K562 (cell line): ENCODE measurements at regions not wholly inside any gene's neighbourhood (a gene's known extent, or its start where the extent isn't known, plus 50 kb on each side); places are given as distances from the start of the nearest gene placed in this dataset.

ENCODE experiments used
- ATAC-seq: fragments of 200-7000 bp; cut with Tn5 transposase; 3 replicates; pipeline ENCODE4 v1.9.1; 2020; ENCODE audit warnings: moderate library complexity
- BruUV-seq: library from RNA; stranded (reverse); fragments of 400-500 nt; replicated peaks from 2 replicates; lab custom pipeline; 2021; lab: Mats Ljungman, UMichigan
- CTCF ChIA-PET: fragments of 300-600 bp; formaldehyde crosslinking; extraction: SDS; loops from one replicate; lab custom pipeline; 2021; ENCODE audit warnings: low intra/inter-chr PET ratio; lab: Yijun Ruan, JAX
- POLR2A ChIA-PET: fragments of 300-600, 350-650 bp; sonication (Branson Sonifier 250); formaldehyde crosslinking; extraction: SDS; loops from one replicate; lab custom pipeline; 2021; ENCODE audit warnings: antibody characterized with exemption, inconsistent platforms; lab: Yijun Ruan, JAX
- DNase-seq, 4 experiments: peaks; one replicate each; pipeline versions ENCODE4 v3.0.0 to v3.0.0-alpha.2; 2011 to 2018; ENCODE audit warnings: low spot score in 3 of 4, mixed read lengths in 3 of 4; ENCODE audit errors: extremely low read depth in 1 of 4
- FAIRE-seq: peaks from 2 replicates; lab custom pipeline; 2011; peaks lifted over from hg19 to GRCh38; lab: Jason Lieb, UNC
- H2AFZ ChIP-seq: 2 replicates; pipeline ENCODE4 v1.6.0; 2011; ENCODE audit warnings: low read depth, low read length, control low read depth, inconsistent platforms
- H3K27ac ChIP-seq: fragments of 200-600 bp; 3 replicates; pipeline ENCODE4 v1.8.0; 2011; ENCODE audit warnings: low read depth, mild to moderate bottlenecking, control low read depth, inconsistent platforms, low read length, moderate library complexity, mixed read lengths; ENCODE audit errors: extremely low read depth
- H3K27me3 ChIP-seq, 2 experiments: fragments of 300-600 bp in 1 of 2; 2 replicates in 1 of 2; 3 replicates in 1 of 2; pipeline versions ENCODE4 v1.6.0 to v1.8.0; 2011; ENCODE audit warnings: inconsistent platforms in 2 of 2, low read length in 2 of 2, mild to moderate bottlenecking in 1 of 2, mixed read lengths in 1 of 2, moderate library complexity in 1 of 2; ENCODE audit not compliant: control insufficient read depth in 2 of 2, insufficient read depth in 2 of 2
- H3K36me3 ChIP-seq: fragments of 300-600 bp; 3 replicates; pipeline ENCODE4 v1.8.0; 2011; ENCODE audit warnings: mild to moderate bottlenecking, low read length, inconsistent platforms; ENCODE audit not compliant: control insufficient read depth, insufficient read depth
- H3K4me1 ChIP-seq, 2 experiments: fragments of 200-600 bp in 1 of 2; replicated peaks in 1 of 2; 2 replicates in 1 of 2; 3 replicates in 1 of 2; pipeline versions ENCODE4 v1.5.1 to v1.8.0; 2011; ENCODE audit warnings: inconsistent platforms in 2 of 2, low read length in 2 of 2, mild to moderate bottlenecking in 1 of 2, mixed read lengths in 1 of 2, moderate library complexity in 1 of 2; ENCODE audit not compliant: control insufficient read depth in 2 of 2, insufficient read depth in 2 of 2
- H3K4me2 ChIP-seq: 2 replicates; pipeline ENCODE4 v1.6.1; 2011; ENCODE audit warnings: low read length, control low read depth, inconsistent platforms, mixed read lengths; ENCODE audit not compliant: insufficient read depth
- H3K4me3 ChIP-seq: fragments of 200-600 bp; sonication (generic), shearing (Covaris generic); 2 replicates; pipeline ENCODE4 v1.5.1; 2016; ENCODE audit warnings: control low read depth, inconsistent platforms
- H3K79me2 ChIP-seq: fragments of 200-600 bp; 3 replicates; pipeline ENCODE4 v1.8.0; 2011; ENCODE audit warnings: low read length, inconsistent platforms; ENCODE audit not compliant: control insufficient read depth, insufficient read depth
- H3K9ac ChIP-seq, 2 experiments: 2 replicates each; pipeline versions ENCODE4 v1.6.0 to v1.6.1; 2011; ENCODE audit warnings: low read depth in 2 of 2, low read length in 2 of 2, control low read depth in 1 of 2, inconsistent platforms in 1 of 2, mild to moderate bottlenecking in 1 of 2, mixed read lengths in 1 of 2; ENCODE audit not compliant: insufficient read depth in 1 of 2
- H3K9me1 ChIP-seq: one replicate; pipeline ENCODE4 v1.6.0; 2011; ENCODE audit warnings: inconsistent platforms, mild to moderate bottlenecking, low read length, moderate library complexity; ENCODE audit not compliant: control insufficient read depth, insufficient read depth
- H3K9me3 ChIP-seq: replicated peaks from 2 replicates; pipeline ENCODE4 v1.5.1; 2011; ENCODE audit warnings: low read depth, low read length, inconsistent platforms; ENCODE audit not compliant: control insufficient read depth, insufficient read depth
- H4K20me1 ChIP-seq: replicated peaks from 2 replicates; pipeline ENCODE4 v1.6.1; 2011; ENCODE audit warnings: low read length, inconsistent platforms, mixed read lengths; ENCODE audit not compliant: control insufficient read depth, insufficient read depth
- LCOR ChIP-seq: sonication (generic); formaldehyde crosslinking; IDR thresholded peaks from 2 replicates; pipeline ENCODE4 v1.8.0; 2022; ENCODE audit warnings: mild to moderate bottlenecking, missing genetic modification reagents
- NBN ChIP-seq: fragments of 450-650 bp; IDR thresholded peaks from 2 replicates; pipeline ENCODE4 v1.6.1; 2016; ENCODE audit warnings: low read depth, mild to moderate bottlenecking
- NFIX ChIP-seq: fragments of 250-450 bp; sonication (Bioruptor Pico); IDR thresholded peaks from 2 replicates; pipeline ENCODE4 v1.4.0; 2020; ENCODE audit warnings: low read depth, mild to moderate bottlenecking, moderate library complexity
- PHF8 ChIP-seq: fragments of 200-600 bp; sonication (generic); IDR thresholded peaks from 2 replicates; pipeline ENCODE4 v1.6.1; 2012; ENCODE audit warnings: mixed run types, mild to moderate bottlenecking, inconsistent platforms, low read length, moderate library complexity, borderline replicate concordance
- POLR2AphosphoS5 ChIP-seq: IDR thresholded peaks from 2 replicates; pipeline ENCODE4 v1.6.1; 2011; ENCODE audit warnings: mild to moderate bottlenecking, low read depth, low read length, moderate library complexity; ENCODE audit not compliant: control insufficient read depth, insufficient read depth
- SMAD3 ChIP-seq: fragments of 450-650 bp; formaldehyde crosslinking; conservative IDR thresholded peaks from 2 replicates; pipeline ENCODE4 v1.4.0; 2020; ENCODE audit warnings: mild to moderate bottlenecking
- ZBTB1 ChIP-seq: sonication (generic); formaldehyde crosslinking; IDR thresholded peaks from 2 replicates; pipeline ENCODE4 v1.8.1; 2023; ENCODE audit warnings: missing genetic modification reagents, low read depth, mild to moderate bottlenecking, borderline replicate concordance
- ZNF445 ChIP-seq: fragments of 250-450 bp; sonication (Bioruptor Pico); IDR thresholded peaks from 2 replicates; pipeline ENCODE4 v1.4.0; 2020; ENCODE audit warnings: low read depth, mild to moderate bottlenecking, moderate library complexity
- ZNF707 ChIP-seq: fragments of 250-450 bp; sonication (Bioruptor Pico); conservative IDR thresholded peaks from 2 replicates; pipeline ENCODE4 v1.8.0; 2022; ENCODE audit warnings: inconsistent platforms, mild to moderate bottlenecking, moderate library complexity
- WGBS: fragments of 100-300 bp; shearing (Covaris generic); methylation state at CpG from one replicate; pipeline ENCODE4 v1.1.6; 2016; ENCODE audit warnings: low coverage, mixed read lengths; ENCODE audit not compliant: insufficient coverage; ENCODE audit errors: missing lambda C conversion rate; 5-methylcytosine and 5-hydroxymethylcytosine counted together
- in situ Hi-C: fragments of 300-500 bp; cut with MboI; formaldehyde crosslinking; loops from 4 replicates; pipeline ENCODE4 v1.15.0; 2018; ENCODE audit warnings: inconsistent platforms, mixed read lengths
- intact Hi-C: fragments of 100-400 bp; cut with micrococcal nuclease; formaldehyde crosslinking; loops from 2 replicates; pipeline ENCODE4 v1.14.2; 2022
- TF ChIP-seq, protein P1 (sequence below): fragments of 250-450 bp; sonication (Bioruptor Pico); IDR thresholded peaks from 2 replicates; pipeline ENCODE4 v1.5.0; 2020; ENCODE audit warnings: mild to moderate bottlenecking
- TF ChIP-seq, protein P2 (sequence below): fragments of 200-600 bp; sonication (generic); IDR thresholded peaks from one replicate; pipeline ENCODE4 v1.6.1; 2012; ENCODE audit warnings: mild to moderate bottlenecking, low read depth, low read length, inconsistent platforms

DNA sequence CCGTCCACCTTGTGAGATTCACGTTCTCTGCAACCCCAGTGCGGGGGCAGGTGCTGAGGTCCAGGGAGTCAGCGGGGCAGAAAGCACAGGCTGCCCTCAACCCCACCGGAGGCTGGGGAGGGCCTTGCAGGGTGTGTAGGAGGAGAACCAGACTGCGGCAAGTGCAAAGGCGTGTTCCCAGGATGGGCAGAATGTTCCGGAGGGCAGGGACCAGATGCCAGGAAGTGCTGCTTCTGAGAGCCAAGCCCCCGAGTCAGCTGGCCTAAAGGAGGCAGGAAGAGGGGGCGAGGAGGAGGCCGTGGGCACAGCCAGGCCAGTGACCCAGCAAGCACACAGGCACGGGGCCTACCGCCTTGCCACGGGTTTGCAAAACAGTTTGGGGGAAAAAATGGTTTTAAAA is 193.8 kb upstream of the AJAP1 start:
- Histone ChIP-seq H3K4me1 (no peaks in the 10 kb centered on the region), H3K4me3 (no peak overlapping the region), H3K9me1 (no peaks in the 10 kb centered on the region), H3K27ac (no peak overlapping the region), H3K9me3 (no peaks in the 10 kb centered on the region), H3K36me3 (no peaks in the 10 kb centered on the region), H3K9ac (no peak overlapping the region), H3K4me2 (no peak overlapping the region), H4K20me1 (no peaks in the 10 kb centered on the region; the same call in 1 of the 2 replicates), H3K27me3 (peaks cover 0 to 7% of the 10 kb centered on the region in 2 experiments; a peak in 2 of 5 replicates), H2AFZ (no peak overlapping the region), H3K79me2 (no peaks in the 10 kb centered on the region)
- DNase-seq: no peak
- in situ Hi-C loops (no loop called here), intact Hi-C loops (no loop called here)
- ATAC-seq: no peak
- no TSS peak for BruUV-seq
- WGBS: 2% methylated on average over 14 of the region's 14 CpGs
- ChIA-PET POLR2A (no interaction called here), CTCF (no interaction called here)
- FAIRE-seq: no peak
- TF ChIP-seq NFIX (CRISPR knock-in tag) (no peak), ZBTB1 (CRISPR knock-in tag) (no peak), PHF8 (no peak), NBN (no peak), POLR2AphosphoS5 (no peak), ZNF445 (CRISPR knock-in tag) (no peak), LCOR (CRISPR knock-in tag) (no peak), ZNF707 (CRISPR knock-in tag) (no peak), SMAD3 (CRISPR knock-in tag) (no peak)
- TF ChIP-seq, protein P1, sequence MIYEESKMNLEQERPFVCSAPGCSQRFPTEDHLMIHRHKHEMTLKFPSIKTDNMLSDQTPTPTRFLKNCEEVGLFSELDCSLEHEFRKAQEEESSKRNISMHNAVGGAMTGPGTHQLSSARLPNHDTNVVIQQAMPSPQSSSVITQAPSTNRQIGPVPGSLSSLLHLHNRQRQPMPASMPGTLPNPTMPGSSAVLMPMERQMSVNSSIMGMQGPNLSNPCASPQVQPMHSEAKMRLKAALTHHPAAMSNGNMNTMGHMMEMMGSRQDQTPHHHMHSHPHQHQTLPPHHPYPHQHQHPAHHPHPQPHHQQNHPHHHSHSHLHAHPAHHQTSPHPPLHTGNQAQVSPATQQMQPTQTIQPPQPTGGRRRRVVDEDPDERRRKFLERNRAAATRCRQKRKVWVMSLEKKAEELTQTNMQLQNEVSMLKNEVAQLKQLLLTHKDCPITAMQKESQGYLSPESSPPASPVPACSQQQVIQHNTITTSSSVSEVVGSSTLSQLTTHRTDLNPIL (CRISPR knock-in tag): no peak
- TF ChIP-seq, protein P2, sequence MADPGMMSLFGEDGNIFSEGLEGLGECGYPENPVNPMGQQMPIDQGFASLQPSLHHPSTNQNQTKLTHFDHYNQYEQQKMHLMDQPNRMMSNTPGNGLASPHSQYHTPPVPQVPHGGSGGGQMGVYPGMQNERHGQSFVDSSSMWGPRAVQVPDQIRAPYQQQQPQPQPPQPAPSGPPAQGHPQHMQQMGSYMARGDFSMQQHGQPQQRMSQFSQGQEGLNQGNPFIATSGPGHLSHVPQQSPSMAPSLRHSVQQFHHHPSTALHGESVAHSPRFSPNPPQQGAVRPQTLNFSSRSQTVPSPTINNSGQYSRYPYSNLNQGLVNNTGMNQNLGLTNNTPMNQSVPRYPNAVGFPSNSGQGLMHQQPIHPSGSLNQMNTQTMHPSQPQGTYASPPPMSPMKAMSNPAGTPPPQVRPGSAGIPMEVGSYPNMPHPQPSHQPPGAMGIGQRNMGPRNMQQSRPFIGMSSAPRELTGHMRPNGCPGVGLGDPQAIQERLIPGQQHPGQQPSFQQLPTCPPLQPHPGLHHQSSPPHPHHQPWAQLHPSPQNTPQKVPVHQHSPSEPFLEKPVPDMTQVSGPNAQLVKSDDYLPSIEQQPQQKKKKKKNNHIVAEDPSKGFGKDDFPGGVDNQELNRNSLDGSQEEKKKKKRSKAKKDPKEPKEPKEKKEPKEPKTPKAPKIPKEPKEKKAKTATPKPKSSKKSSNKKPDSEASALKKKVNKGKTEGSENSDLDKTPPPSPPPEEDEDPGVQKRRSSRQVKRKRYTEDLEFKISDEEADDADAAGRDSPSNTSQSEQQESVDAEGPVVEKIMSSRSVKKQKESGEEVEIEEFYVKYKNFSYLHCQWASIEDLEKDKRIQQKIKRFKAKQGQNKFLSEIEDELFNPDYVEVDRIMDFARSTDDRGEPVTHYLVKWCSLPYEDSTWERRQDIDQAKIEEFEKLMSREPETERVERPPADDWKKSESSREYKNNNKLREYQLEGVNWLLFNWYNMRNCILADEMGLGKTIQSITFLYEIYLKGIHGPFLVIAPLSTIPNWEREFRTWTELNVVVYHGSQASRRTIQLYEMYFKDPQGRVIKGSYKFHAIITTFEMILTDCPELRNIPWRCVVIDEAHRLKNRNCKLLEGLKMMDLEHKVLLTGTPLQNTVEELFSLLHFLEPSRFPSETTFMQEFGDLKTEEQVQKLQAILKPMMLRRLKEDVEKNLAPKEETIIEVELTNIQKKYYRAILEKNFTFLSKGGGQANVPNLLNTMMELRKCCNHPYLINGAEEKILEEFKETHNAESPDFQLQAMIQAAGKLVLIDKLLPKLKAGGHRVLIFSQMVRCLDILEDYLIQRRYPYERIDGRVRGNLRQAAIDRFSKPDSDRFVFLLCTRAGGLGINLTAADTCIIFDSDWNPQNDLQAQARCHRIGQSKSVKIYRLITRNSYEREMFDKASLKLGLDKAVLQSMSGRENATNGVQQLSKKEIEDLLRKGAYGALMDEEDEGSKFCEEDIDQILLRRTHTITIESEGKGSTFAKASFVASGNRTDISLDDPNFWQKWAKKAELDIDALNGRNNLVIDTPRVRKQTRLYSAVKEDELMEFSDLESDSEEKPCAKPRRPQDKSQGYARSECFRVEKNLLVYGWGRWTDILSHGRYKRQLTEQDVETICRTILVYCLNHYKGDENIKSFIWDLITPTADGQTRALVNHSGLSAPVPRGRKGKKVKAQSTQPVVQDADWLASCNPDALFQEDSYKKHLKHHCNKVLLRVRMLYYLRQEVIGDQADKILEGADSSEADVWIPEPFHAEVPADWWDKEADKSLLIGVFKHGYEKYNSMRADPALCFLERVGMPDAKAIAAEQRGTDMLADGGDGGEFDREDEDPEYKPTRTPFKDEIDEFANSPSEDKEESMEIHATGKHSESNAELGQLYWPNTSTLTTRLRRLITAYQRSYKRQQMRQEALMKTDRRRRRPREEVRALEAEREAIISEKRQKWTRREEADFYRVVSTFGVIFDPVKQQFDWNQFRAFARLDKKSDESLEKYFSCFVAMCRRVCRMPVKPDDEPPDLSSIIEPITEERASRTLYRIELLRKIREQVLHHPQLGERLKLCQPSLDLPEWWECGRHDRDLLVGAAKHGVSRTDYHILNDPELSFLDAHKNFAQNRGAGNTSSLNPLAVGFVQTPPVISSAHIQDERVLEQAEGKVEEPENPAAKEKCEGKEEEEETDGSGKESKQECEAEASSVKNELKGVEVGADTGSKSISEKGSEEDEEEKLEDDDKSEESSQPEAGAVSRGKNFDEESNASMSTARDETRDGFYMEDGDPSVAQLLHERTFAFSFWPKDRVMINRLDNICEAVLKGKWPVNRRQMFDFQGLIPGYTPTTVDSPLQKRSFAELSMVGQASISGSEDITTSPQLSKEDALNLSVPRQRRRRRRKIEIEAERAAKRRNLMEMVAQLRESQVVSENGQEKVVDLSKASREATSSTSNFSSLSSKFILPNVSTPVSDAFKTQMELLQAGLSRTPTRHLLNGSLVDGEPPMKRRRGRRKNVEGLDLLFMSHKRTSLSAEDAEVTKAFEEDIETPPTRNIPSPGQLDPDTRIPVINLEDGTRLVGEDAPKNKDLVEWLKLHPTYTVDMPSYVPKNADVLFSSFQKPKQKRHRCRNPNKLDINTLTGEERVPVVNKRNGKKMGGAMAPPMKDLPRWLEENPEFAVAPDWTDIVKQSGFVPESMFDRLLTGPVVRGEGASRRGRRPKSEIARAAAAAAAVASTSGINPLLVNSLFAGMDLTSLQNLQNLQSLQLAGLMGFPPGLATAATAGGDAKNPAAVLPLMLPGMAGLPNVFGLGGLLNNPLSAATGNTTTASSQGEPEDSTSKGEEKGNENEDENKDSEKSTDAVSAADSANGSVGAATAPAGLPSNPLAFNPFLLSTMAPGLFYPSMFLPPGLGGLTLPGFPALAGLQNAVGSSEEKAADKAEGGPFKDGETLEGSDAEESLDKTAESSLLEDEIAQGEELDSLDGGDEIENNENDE: no peak
